GM12878 (cell line): ENCODE measurements at regions not wholly inside any gene's neighbourhood (a gene's known extent, or its start where the extent isn't known, plus 50 kb on each side); places are given as distances from the start of the nearest gene placed in this dataset.
A peak's percentile ranks its signal among the peaks of the same experiment; 100 is the strongest.

Experiments
- BCLAF1 ChIP-seq: fragments of 450-650 bp; IDR thresholded peaks from 2 replicates; pipeline ENCODE4 v1.6.1; 2017; ENCODE audit warnings: antibody characterized with exemption, mild to moderate bottlenecking, moderate library complexity
- BMI1 ChIP-seq: fragments of 450-650 bp; IDR thresholded peaks from 2 replicates; pipeline ENCODE4 v1.6.1; 2016; ENCODE audit warnings: mild to moderate bottlenecking, moderate library complexity, borderline replicate concordance
- CHD4 ChIP-seq: fragments of 200-600 bp; sonication (generic); IDR thresholded peaks from 2 replicates; pipeline ENCODE4 v1.6.1; 2016; ENCODE audit warnings: mild to moderate bottlenecking
- HDAC2 ChIP-seq: fragments of 200-600 bp; sonication (generic); IDR thresholded peaks from 2 replicates; pipeline ENCODE4 v1.6.1; 2017
- MTA3 ChIP-seq: IDR thresholded peaks from 2 replicates; pipeline ENCODE4 v1.6.1; 2012; ENCODE audit warnings: low read length, inconsistent platforms, borderline replicate concordance
- MYC ChIP-seq: IDR thresholded peaks from 2 replicates; pipeline ENCODE4 v1.6.1; 2011; ENCODE audit warnings: mild to moderate bottlenecking, low read length, moderate library complexity, inconsistent platforms; ENCODE audit not compliant: insufficient read depth, insufficient replicate concordance, insufficient read length, severe bottlenecking
- NBN ChIP-seq: fragments of 450-650 bp; IDR thresholded peaks from 2 replicates; pipeline ENCODE4 v1.6.1; 2016
- NFIC ChIP-seq: IDR thresholded peaks from 2 replicates; pipeline ENCODE4 v1.6.1; 2012; ENCODE audit warnings: low read depth, mild to moderate bottlenecking, inconsistent platforms, low read length, moderate library complexity
- PAX8 ChIP-seq: fragments of 450-650 bp; IDR thresholded peaks from 2 replicates; pipeline ENCODE4 v1.6.1; 2017; ENCODE audit warnings: mild to moderate bottlenecking, moderate library complexity
- PML ChIP-seq: IDR thresholded peaks from 2 replicates; pipeline ENCODE4 v1.6.1; 2012; ENCODE audit warnings: low read length, inconsistent platforms
- POLR2AphosphoS2 ChIP-seq: IDR thresholded peaks from 2 replicates; pipeline ENCODE4 v1.6.1; 2011; ENCODE audit warnings: low read depth, mild to moderate bottlenecking, low read length, improper control_type of control experiment, moderate library complexity
- PRDM15 ChIP-seq: fragments of 450-650 bp; formaldehyde crosslinking; IDR thresholded peaks from 2 replicates; pipeline ENCODE4 v1.4.0; 2020; ENCODE audit warnings: mild to moderate bottlenecking, moderate library complexity
- SIX5 ChIP-seq: IDR thresholded peaks from 2 replicates; pipeline ENCODE4 v1.6.1; 2011; ENCODE audit warnings: mild to moderate bottlenecking, low read depth, low read length, moderate library complexity; ENCODE audit not compliant: severe bottlenecking
- SP1 ChIP-seq: IDR thresholded peaks from one replicate; pipeline ENCODE4 v1.6.1; 2011; ENCODE audit warnings: low read depth, low read length
- SREBF1 ChIP-seq: IDR thresholded peaks from 2 replicates; pipeline ENCODE4 v1.6.1; 2012; ENCODE audit warnings: mild to moderate bottlenecking, low read length
- USF2 ChIP-seq: IDR thresholded peaks from 2 replicates; pipeline ENCODE4 v1.6.1; 2011; ENCODE audit warnings: low read depth, low read length, improper control_type of control experiment, borderline replicate concordance
- ZBTB11 ChIP-seq: fragments of 450-650 bp; formaldehyde crosslinking; IDR thresholded peaks from 2 replicates; pipeline ENCODE4 v1.5.0; 2022; ENCODE audit warnings: mild to moderate bottlenecking, missing genetic modification characterization
- ZNF217 ChIP-seq: fragments of 450-650 bp; IDR thresholded peaks from 2 replicates; pipeline ENCODE4 v1.6.1; 2017; ENCODE audit warnings: antibody characterized with exemption, mild to moderate bottlenecking
- ZSCAN29 ChIP-seq: fragments of 450-650 bp; IDR thresholded peaks from 2 replicates; pipeline ENCODE4 v1.6.1; 2017; ENCODE audit warnings: mild to moderate bottlenecking, moderate library complexity
- TF ChIP-seq, protein P1 (sequence below): fragments of 450-650 bp; IDR thresholded peaks from 2 replicates; pipeline ENCODE4 v1.6.1; 2017; ENCODE audit warnings: borderline replicate concordance

DNA sequence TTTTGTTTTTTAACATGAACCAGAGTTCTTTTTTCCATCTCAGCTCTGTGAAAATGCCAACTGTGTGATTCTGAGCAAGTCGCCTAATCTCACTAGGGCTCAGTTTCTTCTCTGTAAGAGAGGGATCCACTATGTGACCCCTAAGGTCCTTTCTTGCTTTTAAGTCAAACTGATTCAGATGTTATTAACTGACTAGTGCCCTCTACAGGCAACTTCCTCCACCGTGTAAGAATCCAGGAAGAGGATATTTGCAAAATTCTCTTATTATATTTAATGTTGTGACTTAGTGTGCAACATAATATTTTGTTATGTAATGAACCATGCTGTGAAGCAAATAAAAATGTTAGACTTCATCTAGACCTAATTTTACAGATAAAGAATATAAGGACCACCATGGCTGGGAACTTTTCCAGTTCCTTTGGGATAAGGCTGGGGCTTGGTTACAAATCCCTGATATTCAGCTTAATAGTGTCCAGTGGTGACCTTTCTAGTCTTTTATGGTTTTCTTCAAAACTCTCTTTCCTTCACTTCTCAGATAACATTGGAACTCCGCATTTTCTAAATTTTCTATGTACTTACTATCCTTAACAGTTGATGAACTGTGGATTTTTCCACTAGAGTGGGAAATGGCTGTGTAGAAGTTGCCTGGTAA is 244.7 kb downstream of the PIK3R1 start (continued):
- TF ChIP-seq MYC: no peak
- TF ChIP-seq SIX5: no peak
- no peak for TF ChIP-seq ZBTB11 (CRISPR knock-in tag)
- TF ChIP-seq PRDM15 (CRISPR knock-in tag): no peak
- TF ChIP-seq ZNF217: no peak
- TF ChIP-seq HDAC2: no peak
- no peak for TF ChIP-seq MTA3
- no peak for TF ChIP-seq PML
- TF ChIP-seq ZSCAN29: no peak
- no peak for TF ChIP-seq SREBF1
- TF ChIP-seq SP1: no peak
- TF ChIP-seq USF2: no peak
- no peak for TF ChIP-seq POLR2AphosphoS2
- no peak for TF ChIP-seq CHD4
- TF ChIP-seq NFIC: no peak
- TF ChIP-seq BMI1: no peak
- TF ChIP-seq, protein P1, sequence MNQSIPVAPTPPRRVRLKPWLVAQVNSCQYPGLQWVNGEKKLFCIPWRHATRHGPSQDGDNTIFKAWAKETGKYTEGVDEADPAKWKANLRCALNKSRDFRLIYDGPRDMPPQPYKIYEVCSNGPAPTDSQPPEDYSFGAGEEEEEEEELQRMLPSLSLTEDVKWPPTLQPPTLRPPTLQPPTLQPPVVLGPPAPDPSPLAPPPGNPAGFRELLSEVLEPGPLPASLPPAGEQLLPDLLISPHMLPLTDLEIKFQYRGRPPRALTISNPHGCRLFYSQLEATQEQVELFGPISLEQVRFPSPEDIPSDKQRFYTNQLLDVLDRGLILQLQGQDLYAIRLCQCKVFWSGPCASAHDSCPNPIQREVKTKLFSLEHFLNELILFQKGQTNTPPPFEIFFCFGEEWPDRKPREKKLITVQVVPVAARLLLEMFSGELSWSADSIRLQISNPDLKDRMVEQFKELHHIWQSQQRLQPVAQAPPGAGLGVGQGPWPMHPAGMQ: no peak
- TF ChIP-seq BCLAF1: no peak
- TF ChIP-seq NBN: 0 out of 2 replicates have a peak, but pooled peaks have one; percentile 20
- TF ChIP-seq PAX8: no peak
